ENCODE measurements at regions not wholly inside any gene's neighbourhood (a gene's known extent, or its start where the extent isn't known, plus 50 kb on each side); places are given as distances from the start of the nearest gene placed in this dataset.
A peak's percentile ranks its signal among the peaks of the same experiment; 100 is the strongest.

DNA sequence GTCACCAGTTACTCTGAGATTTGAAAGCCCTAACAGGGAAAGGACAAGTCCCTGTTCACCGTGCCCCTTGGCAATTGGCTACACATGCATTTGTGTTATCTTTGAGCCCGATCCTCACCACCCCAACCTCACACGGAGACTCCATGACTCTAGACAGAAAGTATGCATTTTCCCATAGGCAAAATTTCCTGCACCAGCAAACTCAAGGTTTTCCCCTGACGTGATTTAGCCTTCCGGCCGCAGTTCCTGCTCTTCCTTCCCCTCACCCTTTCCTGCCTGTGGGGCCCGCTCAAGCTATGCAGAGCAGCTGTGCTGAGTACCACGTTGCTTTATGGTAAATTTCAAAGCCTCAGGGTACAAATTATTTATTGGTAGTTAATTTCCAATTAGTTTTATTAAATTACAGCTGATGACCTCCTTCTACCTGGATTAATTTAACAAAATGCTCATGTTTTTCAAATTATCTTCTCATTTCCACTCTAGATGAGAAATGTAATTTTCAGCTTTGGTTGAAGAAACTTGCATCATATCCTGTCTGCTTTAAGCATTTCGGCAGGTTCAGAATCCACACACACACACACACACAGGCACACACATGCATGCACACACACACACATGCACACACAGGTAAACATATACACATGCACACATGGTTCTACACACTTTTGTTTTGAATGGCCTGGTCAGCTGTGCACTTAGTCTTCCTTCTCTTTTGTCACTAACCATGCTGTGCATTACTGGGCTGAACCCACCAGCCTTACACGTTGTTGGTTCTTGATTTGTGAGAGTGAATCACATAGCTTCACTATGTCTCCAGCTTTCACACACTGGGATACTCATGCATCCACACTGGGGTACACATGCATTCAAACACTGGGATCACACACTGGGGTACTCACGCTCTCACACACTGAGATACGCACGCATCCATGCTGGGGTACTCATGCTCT is 283.1 kb upstream of the PITRM1 start:
- peak; percentile 62 for DNase-seq (ENCODE audit: low read depth)
- TF ChIP-seq, protein P1, sequence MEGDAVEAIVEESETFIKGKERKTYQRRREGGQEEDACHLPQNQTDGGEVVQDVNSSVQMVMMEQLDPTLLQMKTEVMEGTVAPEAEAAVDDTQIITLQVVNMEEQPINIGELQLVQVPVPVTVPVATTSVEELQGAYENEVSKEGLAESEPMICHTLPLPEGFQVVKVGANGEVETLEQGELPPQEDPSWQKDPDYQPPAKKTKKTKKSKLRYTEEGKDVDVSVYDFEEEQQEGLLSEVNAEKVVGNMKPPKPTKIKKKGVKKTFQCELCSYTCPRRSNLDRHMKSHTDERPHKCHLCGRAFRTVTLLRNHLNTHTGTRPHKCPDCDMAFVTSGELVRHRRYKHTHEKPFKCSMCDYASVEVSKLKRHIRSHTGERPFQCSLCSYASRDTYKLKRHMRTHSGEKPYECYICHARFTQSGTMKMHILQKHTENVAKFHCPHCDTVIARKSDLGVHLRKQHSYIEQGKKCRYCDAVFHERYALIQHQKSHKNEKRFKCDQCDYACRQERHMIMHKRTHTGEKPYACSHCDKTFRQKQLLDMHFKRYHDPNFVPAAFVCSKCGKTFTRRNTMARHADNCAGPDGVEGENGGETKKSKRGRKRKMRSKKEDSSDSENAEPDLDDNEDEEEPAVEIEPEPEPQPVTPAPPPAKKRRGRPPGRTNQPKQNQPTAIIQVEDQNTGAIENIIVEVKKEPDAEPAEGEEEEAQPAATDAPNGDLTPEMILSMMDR (IDR thresholded peaks at IDR 0.05; ENCODE audit: insufficient read depth, low read depth, low read length): no peak
- no peak overlapping the region for H3K4me3 ChIP-seq (ENCODE audit: low read depth, low read length)

DNA sequence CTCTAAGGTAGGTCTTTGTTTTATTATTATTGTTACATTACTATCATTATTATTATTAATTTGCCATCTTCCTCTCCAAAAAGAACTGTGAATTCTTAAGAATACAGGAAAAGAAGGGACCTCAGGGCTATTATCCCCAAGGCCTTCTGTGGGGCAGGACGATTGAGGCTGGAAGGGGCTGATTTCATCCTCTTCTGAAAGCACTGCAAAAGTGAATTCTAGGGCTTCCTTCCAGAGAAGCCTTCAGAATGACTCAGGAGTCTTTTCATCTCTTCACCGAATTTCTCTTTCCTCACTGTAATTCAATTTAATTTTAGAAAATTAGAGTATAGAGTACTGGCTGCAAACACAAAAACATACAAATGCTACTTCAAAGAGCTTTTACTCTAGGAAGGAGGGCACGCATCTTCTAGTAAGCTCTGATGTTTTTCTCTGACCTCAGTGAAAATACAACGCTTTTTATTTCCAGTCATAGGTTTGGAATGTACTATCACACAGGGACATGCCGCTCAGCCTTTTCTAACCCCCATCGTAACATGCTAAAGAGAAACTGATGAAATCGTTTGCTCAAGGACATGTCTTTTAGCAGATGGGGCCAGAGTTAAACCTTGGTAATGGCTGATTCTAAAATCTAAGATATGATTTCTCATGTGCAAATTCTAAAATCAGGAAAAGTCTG is 280.2 kb upstream of the PITRM1 start:
- DNase-seq (ENCODE audit: low read depth): peak; percentile 95
- H3K4me3 ChIP-seq (ENCODE audit: low read depth, low read length): no peak overlapping the region
- TF ChIP-seq, protein P1 (IDR thresholded peaks at IDR 0.05; ENCODE audit: insufficient read depth, low read depth, low read length): no peak

DNA sequence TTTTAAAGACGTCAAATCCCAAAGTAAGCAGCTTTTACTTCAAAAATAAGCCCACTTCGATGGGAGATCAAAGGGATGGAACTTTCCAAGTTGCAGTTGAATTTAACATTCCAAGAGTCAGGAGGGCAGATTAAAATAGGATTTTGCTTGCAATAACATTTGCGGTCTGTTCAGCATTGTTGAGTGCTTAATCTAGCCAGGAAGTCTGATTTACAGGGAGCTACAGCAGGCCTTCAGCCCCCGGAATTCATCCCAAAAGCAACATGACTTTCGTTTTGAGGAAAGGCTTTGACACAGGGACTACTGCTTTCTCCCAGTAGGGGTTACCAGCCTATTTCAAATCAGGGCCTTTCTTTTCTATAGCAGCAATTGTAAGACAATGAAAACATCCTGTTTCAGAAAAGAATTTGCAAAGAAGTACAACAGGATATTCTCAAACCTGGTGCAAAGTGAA is 279.6 kb upstream of the PITRM1 start:
- TF ChIP-seq, protein P1 (IDR thresholded peaks at IDR 0.05; ENCODE audit: insufficient read depth, low read depth, low read length): peak; percentile 66
- DNase-seq (ENCODE audit: low read depth): peak; percentile 99
- H3K4me3 ChIP-seq (ENCODE audit: low read depth, low read length): no peak overlapping the region

DNA sequence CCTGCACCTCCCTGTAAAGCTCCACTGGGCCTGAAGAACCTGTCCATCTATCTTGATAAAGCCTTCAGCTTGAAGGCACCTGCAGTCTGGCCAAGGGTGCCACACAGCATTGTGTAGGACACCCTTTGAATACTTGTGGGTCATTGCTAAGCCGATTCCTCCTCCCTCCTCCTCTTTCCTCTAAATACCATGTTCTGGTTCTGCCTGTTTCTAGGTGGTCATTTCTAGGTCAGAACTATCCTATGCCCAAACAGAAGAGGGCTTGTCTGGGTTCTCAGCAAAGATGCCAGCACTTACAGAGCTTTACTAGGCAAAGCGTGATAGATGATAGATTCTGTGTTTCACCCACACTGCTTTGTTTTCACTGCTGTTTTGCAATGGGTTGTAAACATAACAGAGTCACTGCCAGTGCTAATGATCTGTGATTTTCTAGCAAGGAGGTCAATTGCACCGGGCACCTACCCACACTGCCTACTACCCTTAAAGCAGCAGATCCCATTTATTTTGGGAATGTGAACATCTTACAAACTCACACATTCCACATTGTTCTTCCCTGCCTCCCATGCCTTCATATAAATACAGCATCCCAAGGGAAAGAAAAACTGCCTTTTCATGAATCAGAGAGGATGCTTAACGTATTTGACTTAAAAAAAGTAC is 279.1 kb upstream of the PITRM1 start:
- DNase-seq (ENCODE audit: low read depth): no peak
- H3K4me3 ChIP-seq (ENCODE audit: low read depth, low read length): no peak overlapping the region
- TF ChIP-seq, protein P1 (IDR thresholded peaks at IDR 0.05; ENCODE audit: insufficient read depth, low read depth, low read length): no peak

DNA sequence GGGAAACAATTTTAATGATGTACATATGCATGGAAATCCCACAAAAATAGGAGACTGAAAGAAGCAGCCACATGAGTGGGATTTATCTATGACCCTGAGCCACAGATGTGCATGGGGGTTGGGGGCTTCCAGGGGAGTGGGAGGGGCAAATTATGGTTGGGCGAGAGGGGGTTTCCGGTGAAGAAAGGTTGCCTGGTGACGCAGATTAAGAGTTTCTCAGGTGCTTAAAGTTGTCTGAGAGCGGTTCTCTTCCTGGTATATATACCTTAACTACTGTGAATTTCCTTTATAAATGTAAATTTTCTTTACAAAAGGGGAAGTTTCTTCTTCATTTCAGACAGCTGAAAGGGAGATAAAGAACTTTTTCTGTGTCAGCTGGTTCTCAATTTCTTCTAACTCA is 273.6 kb upstream of the PITRM1 start:
- TF ChIP-seq, protein P1 (IDR thresholded peaks at IDR 0.05; ENCODE audit: insufficient read depth, low read depth, low read length): no peak
- DNase-seq (ENCODE audit: low read depth): no peak
- no peak overlapping the region for H3K4me3 ChIP-seq (ENCODE audit: low read depth, low read length)

DNA sequence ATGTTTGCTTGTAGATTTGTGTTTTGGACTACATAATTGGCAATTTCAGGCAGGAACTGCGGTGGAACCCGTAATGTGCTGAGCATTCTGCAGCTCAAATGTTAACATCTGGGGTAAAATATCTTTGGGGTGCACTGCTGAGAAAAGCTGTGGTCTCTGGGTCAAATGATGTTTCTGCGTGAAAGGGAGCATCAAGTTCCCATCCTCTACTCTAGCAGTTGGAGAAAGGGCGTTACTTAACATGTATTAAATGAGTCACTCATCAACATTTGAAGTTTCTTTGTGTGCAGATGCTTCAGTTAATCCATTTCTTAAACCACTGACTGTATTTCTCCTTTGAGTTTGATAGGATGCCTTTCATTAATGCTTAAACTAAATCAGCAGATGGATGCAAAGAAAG is 273.1 kb upstream of the PITRM1 start:
- no peak for DNase-seq (ENCODE audit: low read depth)
- H3K4me3 ChIP-seq (ENCODE audit: low read depth, low read length): no peak overlapping the region
- TF ChIP-seq, protein P1 (IDR thresholded peaks at IDR 0.05; ENCODE audit: insufficient read depth, low read depth, low read length): no peak

Measured in fibroblast of villous mesenchyme (primary cell).